HG02642 (cell line): ENCODE measurements at regions not wholly inside any gene's neighbourhood (a gene's known extent, or its start where the extent isn't known, plus 50 kb on each side); places are given as distances from the start of the nearest gene placed in this dataset.
"Not testable (repeated sequence)": the region's sequence is repeated elsewhere in the genome, so short reads cannot be mapped to it uniquely, and the experiment has no call there.

Experiments used
- ATAC-seq: cut with Tn5 transposase; IDR thresholded peaks from one replicate; pipeline ENCODE4 v1.9.1; 2021; ENCODE audit warnings: mild to moderate bottlenecking; ENCODE audit not compliant: unreplicated experiment, poor library complexity

GRCh38 chr5:52597625-52598024, 190.1 kb upstream of the ITGA1 start:
- no peak for ATAC-seq

GRCh38 chr5:52598968-52599367, 188.7 kb upstream of the ITGA1 start:
- ATAC-seq, result no peak

- no peak for ATAC-seq
Measured at GRCh38 chr5:52603778-52604554, 183.8 kb upstream of the ITGA1 start.

DNA sequence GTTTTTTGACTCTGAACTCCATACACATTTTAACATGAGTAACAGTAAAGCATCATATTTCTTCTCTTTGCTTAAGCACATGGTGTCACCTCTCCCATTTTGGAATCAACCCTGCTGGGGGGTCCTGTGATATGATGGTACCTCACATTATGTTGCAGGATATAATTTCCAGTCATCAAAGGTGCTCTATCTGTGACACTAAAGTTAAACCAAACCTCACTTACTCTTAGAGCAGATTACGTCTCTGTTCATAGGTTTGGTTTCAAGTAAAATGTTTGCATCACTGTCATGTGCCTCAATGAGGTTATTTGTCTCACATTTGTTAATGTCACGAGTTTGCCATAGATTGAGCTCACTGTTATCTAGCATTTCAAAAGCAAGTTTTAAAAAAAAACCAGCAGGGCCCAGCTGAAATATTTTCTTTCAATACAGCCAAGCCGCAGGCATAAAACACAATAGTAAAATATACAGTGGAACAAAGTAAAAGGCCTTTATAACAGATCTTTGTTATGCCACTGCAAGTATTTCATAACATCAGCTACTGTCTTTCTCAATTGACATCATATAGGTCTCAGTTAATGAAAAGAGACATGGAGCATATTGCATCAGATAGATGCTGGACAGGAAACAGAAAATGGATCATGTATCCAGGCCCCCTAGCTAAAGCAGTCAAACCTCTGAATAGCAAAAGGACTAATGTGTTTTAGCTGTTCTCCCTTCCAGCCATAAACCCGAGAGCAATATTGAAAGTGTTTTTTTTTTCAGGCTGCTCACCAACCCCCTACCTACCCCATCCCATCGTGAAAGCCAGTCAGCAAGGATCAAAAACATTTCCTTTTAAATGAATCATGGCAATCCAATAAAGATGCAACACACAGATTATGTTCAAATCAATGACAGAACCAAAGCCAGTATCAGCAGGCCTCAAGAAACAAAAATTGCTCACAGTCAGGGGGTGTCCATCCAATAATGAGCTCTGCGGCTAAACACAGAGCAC, 182.1 kb upstream of the ITGA1 start:
- no peak for ATAC-seq

DNA sequence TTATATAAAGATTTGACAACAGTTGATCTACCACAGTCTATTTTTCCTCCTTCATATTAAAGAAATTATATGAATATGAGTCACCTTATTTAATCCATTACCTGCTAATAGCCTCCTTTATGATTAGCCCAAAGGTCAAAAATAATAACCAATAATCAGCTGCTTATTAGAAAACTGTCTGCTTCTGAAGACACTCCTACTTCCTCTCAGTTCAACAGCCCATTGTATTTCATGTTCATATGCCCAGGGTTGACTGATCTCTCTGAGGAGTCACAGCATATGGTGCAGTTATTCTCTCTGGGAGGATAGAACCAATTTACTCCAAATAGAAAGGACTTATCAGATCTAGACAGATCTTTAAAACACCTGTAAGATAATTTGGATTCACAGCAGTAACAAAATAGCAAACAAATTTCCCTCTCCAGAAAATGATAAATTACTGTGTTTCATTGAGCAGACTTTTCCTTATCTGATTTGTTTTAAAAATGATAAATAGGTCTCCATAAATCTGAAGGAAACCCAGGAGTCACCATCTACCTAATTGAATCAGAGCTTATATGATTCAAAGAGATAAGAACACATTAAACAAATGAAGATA, 180.4 kb upstream of the ITGA1 start:
- no peak for ATAC-seq

DNA sequence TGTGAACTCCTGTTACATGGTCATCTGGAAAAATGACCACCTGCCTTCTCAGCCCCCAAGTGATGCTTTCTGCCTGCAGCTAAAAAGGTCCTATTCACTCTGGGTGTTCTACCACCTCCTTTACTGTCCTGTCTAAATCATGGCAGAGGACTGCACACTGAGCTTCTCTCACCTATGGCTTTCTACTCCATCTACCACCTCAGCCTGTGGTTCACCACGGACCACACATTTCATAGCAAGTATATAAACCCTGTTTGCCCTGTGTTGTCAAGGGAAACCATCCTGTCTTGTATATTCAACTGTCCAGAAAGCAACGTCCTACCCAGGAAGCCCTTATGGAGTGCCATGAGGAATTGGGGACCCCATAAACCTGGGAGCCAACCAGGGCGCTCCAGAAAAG, 167.4 kb upstream of the ITGA1 start:
- no peak for ATAC-seq

DNA sequence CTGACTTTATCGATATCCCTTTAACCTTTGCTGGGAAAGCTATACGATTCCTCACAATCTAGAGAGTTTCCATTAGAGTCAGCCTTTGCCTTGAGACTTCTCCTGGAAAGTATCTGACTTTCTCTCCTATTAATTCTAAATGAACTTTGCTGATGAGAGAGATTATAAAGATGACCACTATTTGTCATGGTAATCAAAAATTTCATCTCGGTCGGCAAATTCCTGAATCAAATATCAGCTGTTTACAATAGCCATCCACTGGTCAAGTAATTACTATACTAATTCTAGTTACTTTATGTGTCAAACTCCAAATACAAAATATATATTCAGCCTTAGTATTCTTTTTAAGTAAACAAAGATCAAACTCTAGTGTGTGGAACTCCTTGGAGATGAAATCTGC, 164.4 kb upstream of the ITGA1 start:
- ATAC-seq, result no peak

DNA sequence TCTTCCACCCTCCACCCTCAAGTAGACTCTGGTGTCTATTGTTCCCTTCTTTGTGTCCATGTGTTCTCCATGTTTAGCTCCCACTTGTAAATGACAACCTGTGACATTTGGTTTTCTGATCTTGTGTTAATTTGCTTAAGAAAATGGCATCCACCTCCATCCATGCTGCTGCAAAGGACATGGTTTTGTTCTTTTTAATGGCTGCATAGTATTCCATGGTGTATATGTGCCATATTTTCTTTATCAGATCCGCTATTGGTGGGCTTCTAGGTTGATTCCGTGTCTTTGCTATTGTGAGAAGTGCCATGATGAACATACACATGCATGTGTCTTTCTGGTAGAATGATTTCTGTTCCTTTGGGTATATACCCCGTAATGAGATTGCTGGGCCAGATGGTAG, 163.4 kb upstream of the ITGA1 start:
- ATAC-seq, result no peak

GRCh38 chr5:52626312-52626711, 161.4 kb upstream of the ITGA1 start:
- no peak for ATAC-seq

GRCh38 chr5:52627740-52628139, 160.0 kb upstream of the ITGA1 start:
- no peak for ATAC-seq

GRCh38 chr5:52632281-52632680, 155.4 kb upstream of the ITGA1 start:
- ATAC-seq, result no peak

GRCh38 chr5:52634171-52634570, 153.5 kb upstream of the ITGA1 start:
- not testable (repeated sequence) for ATAC-seq

DNA sequence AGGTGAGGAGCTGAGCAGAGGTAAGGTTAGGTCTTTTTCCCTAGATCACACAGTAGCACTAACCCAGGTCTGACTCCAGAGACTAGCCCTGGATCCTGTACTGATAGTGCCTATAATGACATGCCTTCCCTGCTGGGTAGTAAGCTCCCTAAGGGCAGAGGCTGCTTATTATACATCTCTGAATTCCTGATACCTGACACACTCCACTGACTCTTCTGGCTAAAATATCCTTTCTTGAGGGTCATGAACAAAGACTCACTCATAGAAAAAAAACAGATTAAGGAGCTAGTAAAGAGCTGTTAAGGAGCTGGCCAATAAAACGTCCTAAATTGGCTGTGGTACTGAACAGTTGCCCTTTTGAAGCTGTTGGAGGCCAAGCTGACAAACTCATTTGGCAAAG, 149.0 kb upstream of the ITGA1 start:
- ATAC-seq, result no peak

- ATAC-seq, result no peak
Measured at GRCh38 chr5:52648726-52649125, 139.0 kb upstream of the ITGA1 start.

DNA sequence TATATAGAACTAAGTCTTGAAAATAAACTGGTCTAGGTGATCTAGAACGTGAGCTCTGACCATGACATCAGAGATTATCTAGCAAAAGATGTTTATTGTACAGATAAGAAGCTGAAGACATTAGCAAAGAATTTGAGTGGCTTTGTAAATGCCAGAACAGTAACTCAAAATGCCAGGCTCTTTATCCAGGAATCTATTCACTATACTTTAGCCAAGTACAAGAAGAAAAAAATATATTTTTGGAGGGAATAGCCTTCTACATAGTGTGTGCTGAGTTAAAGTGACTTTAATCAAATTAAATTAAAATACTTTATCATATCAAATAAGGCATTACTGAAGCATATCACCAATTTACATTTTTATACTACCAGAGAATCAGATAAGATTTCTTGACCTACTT, 132.6 kb upstream of the ITGA1 start:
- ATAC-seq, result no peak

- no peak for ATAC-seq
Measured at GRCh38 chr5:52656569-52657246, 131.0 kb upstream of the ITGA1 start.

- ATAC-seq, result no peak
Measured at GRCh38 chr5:52657247-52657645, 130.5 kb upstream of the ITGA1 start.

DNA sequence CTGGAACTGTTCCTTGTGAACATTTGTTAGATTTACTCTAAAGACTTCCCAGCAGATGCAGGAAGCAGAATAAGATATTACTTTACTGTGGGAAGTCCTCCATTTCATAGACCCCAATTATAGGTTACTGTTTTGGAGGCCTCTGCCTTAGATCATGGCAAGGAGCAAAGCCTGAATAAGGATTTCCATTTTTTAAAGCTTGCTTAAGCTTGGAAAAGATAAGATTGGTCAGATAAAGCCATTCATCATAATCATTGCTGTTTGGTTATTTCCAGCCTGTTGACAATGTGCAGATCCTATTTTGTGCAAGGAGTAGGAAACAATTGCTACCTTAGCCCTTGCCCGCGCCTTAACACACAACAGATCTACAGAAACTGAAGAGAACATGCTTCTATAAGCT, 129.5 kb upstream of the ITGA1 start:
- no peak for ATAC-seq

GRCh38 chr5:52660621-52661020, 127.1 kb upstream of the ITGA1 start:
- ATAC-seq, result no peak

GRCh38 chr5:52661903-52662595, 125.7 kb upstream of the ITGA1 start:
- no peak for ATAC-seq
